Loucy (cell line): ENCODE measurements at regions not wholly inside any gene's neighbourhood (a gene's known extent, or its start where the extent isn't known, plus 50 kb on each side); places are given as distances from the start of the nearest gene placed in this dataset.
"Not testable (repeated sequence)": the region's sequence is repeated elsewhere in the genome, so short reads cannot be mapped to it uniquely, and the experiment has no call there.

Experiments
- H2AFZ ChIP-seq: fragments of 200-600 bp; sonication (generic); 2 replicates; pipeline ENCODE4 v1.6.0; 2016; ENCODE audit warnings: antibody characterized with exemption, mild to moderate bottlenecking, low read length, moderate library complexity
- H3F3A ChIP-seq: fragments of 200-600 bp; 2 replicates; pipeline ENCODE4 v1.6.0; 2016; ENCODE audit warnings: antibody characterized with exemption, low read depth, mild to moderate bottlenecking
- H3K27me3 ChIP-seq: fragments of 200-600 bp; sonication (generic); 2 replicates; pipeline ENCODE4 v1.6.1; 2014; ENCODE audit warnings: low read length, mild to moderate bottlenecking; ENCODE audit not compliant: insufficient read depth, poor library complexity, severe bottlenecking
- H3K36me3 ChIP-seq: fragments of 200-600 bp; sonication (generic); 2 replicates; pipeline ENCODE4 v1.6.1; 2016; ENCODE audit warnings: low read length; ENCODE audit not compliant: insufficient read depth
- H3K4me1 ChIP-seq: fragments of 200-600 bp; sonication (generic); 2 replicates; pipeline ENCODE4 v1.5.1; 2014; ENCODE audit warnings: low read length, mild to moderate bottlenecking; ENCODE audit not compliant: insufficient read depth, poor library complexity, severe bottlenecking
- H3K4me2 ChIP-seq: fragments of 200-600 bp; sonication (generic); 2 replicates; pipeline ENCODE4 v1.6.0; 2014; ENCODE audit warnings: antibody characterized with exemption, low read length, low read depth, mild to moderate bottlenecking; ENCODE audit not compliant: poor library complexity, severe bottlenecking
- H3K4me3 ChIP-seq: fragments of 200-600 bp; sonication (generic); 2 replicates; pipeline ENCODE4 v1.5.1; 2014; ENCODE audit warnings: low read length, mild to moderate bottlenecking, mixed read lengths; ENCODE audit not compliant: poor library complexity, severe bottlenecking
- H3K79me2 ChIP-seq: fragments of 200-600 bp; sonication (generic); 2 replicates; pipeline ENCODE4 v1.6.1; 2014; ENCODE audit warnings: low read length; ENCODE audit not compliant: insufficient read depth
- H3K9ac ChIP-seq: fragments of 200-600 bp; sonication (generic); 2 replicates; pipeline ENCODE4 v1.6.0; 2014; ENCODE audit warnings: mild to moderate bottlenecking, low read depth, low read length, moderate library complexity; ENCODE audit not compliant: poor library complexity, severe bottlenecking
- H3K9me2 ChIP-seq: fragments of 200-600 bp; sonication (generic); replicated peaks from 2 replicates; pipeline ENCODE4 v1.6.1; 2016; ENCODE audit warnings: low read depth, low read length, mixed read lengths
- H3K9me3 ChIP-seq: fragments of 200-600 bp; sonication (generic); 2 replicates; pipeline ENCODE4 v1.6.1; 2014; ENCODE audit warnings: mild to moderate bottlenecking, antibody characterized with exemption, low read length, low read depth; ENCODE audit not compliant: insufficient read depth
- H4K20me1 ChIP-seq: fragments of 200-600 bp; sonication (generic); 2 replicates; pipeline ENCODE4 v1.6.0; 2014; ENCODE audit warnings: antibody characterized with exemption, low read length, mild to moderate bottlenecking; ENCODE audit not compliant: insufficient read depth, poor library complexity, severe bottlenecking
- EZH2phosphoT487 ChIP-seq: fragments of 200-600 bp; IDR thresholded peaks from 2 replicates; pipeline ENCODE4 v1.6.1; 2018; ENCODE audit warnings: antibody characterized with exemption, mild to moderate bottlenecking, moderate library complexity, borderline replicate concordance
- TF ChIP-seq, protein P1 (sequence below): fragments of 200-600 bp; sonication (generic); conservative IDR thresholded peaks from 2 replicates; pipeline ENCODE4 v1.5.1; 2014; ENCODE audit warnings: mild to moderate bottlenecking, antibody characterized with exemption, low read length

DNA sequence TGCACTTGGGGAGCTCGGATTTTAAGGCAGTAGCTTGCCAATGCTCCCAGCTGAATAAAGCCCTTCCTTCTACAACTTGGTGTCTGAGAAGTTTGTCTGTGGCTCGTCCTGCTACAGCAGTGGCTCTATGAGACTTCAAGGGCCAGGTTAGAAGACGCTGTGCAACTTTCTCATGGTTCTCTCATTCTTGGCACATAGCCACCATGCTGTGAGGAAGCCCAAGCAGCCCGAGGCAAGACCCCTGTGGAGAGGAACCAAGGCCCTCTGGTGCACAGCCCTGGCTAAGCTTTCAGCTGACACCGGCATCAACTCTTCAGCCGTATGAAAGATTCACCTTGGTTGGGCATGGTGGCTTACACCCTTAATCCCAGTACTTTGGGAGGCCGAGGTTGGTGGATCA, 116.9 kb upstream of the EEF2KMT start:
- no peaks in the 10 kb centered on the region for H3K9me2 ChIP-seq
- H2AFZ ChIP-seq = no peak overlapping the region

DNA sequence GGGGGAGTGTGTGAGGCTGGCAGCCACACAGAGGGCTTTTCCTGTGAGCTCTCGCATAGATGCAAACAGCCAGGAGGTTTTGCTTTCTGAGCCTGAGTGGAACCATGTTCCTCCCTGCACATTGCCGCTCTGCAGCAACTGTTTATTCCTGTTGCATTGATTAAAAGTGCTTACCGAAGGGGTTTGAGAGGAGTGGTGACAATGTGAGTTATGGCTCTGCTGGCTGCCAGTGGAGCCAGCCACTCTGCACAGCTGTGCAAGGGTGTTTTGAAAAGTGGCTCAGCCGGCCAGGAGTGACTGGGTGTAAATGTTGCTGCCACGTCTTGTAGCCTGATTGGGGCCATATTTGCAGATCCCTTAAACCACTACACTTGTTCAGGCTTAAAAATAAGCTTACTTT, 114.9 kb upstream of the EEF2KMT start:
- not testable (repeated sequence) for H3K9ac ChIP-seq, H3K9me3 ChIP-seq, H3K27me3 ChIP-seq, H3K9me2 ChIP-seq, H2AFZ ChIP-seq, H3K4me1 ChIP-seq, H3K79me2 ChIP-seq, H3K36me3 ChIP-seq, H4K20me1 ChIP-seq, H3K4me2 ChIP-seq, H3K4me3 ChIP-seq, H3F3A ChIP-seq

More for the DNA sequence above, 116.9 kb upstream of the EEF2KMT start:
- Histone ChIP-seq H3K9ac (no peak overlapping the region), H3K4me2 (no peak overlapping the region), H3K4me1 (no peaks in the 10 kb centered on the region), H3K36me3 (no peaks in the 10 kb centered on the region), H3K27me3 (no peaks in the 10 kb centered on the region), H3K4me3 (no peak overlapping the region), H3K79me2 (no peaks in the 10 kb centered on the region), H3K9me3 (no peaks in the 10 kb centered on the region), H4K20me1 (no peaks in the 10 kb centered on the region), H3F3A (no peaks in the 10 kb centered on the region)
- TF ChIP-seq, protein P1, sequence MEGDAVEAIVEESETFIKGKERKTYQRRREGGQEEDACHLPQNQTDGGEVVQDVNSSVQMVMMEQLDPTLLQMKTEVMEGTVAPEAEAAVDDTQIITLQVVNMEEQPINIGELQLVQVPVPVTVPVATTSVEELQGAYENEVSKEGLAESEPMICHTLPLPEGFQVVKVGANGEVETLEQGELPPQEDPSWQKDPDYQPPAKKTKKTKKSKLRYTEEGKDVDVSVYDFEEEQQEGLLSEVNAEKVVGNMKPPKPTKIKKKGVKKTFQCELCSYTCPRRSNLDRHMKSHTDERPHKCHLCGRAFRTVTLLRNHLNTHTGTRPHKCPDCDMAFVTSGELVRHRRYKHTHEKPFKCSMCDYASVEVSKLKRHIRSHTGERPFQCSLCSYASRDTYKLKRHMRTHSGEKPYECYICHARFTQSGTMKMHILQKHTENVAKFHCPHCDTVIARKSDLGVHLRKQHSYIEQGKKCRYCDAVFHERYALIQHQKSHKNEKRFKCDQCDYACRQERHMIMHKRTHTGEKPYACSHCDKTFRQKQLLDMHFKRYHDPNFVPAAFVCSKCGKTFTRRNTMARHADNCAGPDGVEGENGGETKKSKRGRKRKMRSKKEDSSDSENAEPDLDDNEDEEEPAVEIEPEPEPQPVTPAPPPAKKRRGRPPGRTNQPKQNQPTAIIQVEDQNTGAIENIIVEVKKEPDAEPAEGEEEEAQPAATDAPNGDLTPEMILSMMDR = no peak
- TF ChIP-seq EZH2phosphoT487 = no peak

DNA sequence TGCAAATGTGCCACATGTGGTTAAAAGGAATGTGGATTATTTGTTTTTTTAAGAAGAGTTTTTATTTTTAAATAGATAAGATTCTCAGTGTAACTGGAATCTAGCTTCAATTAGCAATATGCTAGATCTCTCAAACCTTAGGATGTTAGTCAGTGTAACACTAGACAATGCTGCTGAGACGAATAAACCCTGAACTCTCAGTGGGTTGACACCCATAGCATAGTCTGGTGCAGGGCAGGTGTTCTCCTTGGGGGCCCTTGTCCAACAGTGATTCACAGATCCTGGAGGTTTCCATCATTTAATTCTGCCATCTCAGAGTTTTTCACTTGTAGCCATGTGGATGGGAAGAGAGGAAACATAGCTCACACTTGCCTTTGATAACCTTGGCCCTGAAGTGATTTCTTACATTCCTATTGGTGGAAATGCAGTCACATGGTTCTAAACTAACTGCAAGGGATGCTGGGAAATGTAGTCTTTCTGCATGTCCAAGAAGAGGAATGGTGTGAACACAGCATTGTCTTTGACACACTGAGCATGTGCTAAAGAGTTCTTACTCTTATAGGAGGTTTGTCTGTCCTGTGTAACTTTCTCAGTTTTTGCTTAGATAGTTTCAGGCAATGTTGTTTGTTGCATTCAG, 110.4 kb upstream of the EEF2KMT start:
- H3K9ac ChIP-seq, H3K27me3 ChIP-seq, H4K20me1 ChIP-seq, H2AFZ ChIP-seq, H3F3A ChIP-seq, H3K36me3 ChIP-seq, H3K4me1 ChIP-seq, H3K9me2 ChIP-seq, H3K79me2 ChIP-seq, H3K9me3 ChIP-seq, H3K4me3 ChIP-seq, H3K4me2 ChIP-seq: not testable (repeated sequence)

DNA sequence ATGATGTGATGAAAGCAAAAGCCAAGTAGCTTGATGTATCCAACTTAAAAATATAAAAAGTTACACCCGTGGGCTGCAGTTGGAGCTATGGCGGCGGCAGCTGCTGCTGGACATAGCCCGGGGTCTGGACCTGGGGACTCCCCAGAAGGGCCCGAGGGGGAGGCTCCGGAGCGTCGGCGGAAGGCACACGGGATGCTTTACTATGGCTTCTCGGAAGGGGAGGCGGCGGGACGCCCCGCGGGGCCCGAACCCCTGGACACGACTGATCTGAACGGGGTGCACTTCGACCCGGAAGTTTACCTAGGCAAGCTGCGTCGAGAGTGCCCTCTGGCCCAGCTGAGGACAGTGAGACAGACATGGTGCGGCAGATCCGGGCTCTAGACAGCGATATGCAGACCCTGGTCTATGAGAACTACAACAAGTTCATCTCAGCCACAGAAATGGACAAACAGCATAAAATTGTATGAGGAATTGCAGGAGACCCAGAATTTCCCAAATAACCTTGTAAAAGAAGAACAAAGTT, 109.5 kb upstream of the EEF2KMT start:
- no peaks in the 10 kb centered on the region for H3K79me2 ChIP-seq
- H4K20me1 ChIP-seq = no peaks in the 10 kb centered on the region
- H3K4me1 ChIP-seq = no peaks in the 10 kb centered on the region
- H3F3A ChIP-seq = no peaks in the 10 kb centered on the region
- H3K4me3 ChIP-seq = no peak overlapping the region
- H3K36me3 ChIP-seq = no peaks in the 10 kb centered on the region
- no peak overlapping the region for H3K4me2 ChIP-seq
- H2AFZ ChIP-seq = no peak overlapping the region
- no peaks in the 10 kb centered on the region for H3K9me2 ChIP-seq
- no peaks in the 10 kb centered on the region for H3K9me3 ChIP-seq
- no peak for TF ChIP-seq EZH2phosphoT487
- TF ChIP-seq, protein P1 = no peak
- H3K9ac ChIP-seq = no peak overlapping the region
- no peaks in the 10 kb centered on the region for H3K27me3 ChIP-seq
